Heart left ventricle (tissue), 13 donors: ENCODE measurements at regions not wholly inside any gene's neighbourhood (a gene's known extent, or its start where the extent isn't known, plus 50 kb on each side); places are given as distances from the start of the nearest gene placed in this dataset.

ENCODE experiments used
- CTCF ChIP-seq, 12 donors: fragments of 200-600 bp; sonication (generic) in 4 of 12; IDR thresholded peaks; one replicate each; pipeline versions ENCODE4 v1.5.0 to v1.8.0; 2018 to 2022; ENCODE audit warnings: antibody characterized with exemption in 12 of 12, mild to moderate bottlenecking in 5 of 12
- POLR2A ChIP-seq, 2 donors: fragments of 450-650 bp; IDR thresholded peaks; one replicate each; pipeline ENCODE4 v1.6.1; 2017; ENCODE audit warnings: antibody characterized with exemption in 2 of 2, mild to moderate bottlenecking in 2 of 2, moderate library complexity in 2 of 2
- donor health status: ischemic (EF 13 %, LVEDD 7.1; RV severe dilation, severe dysfunction).
- donor health status: DM: no; HTN: yes; CAD: no.
- donor health status: DM: no; HTN: no; CAD: no.
- donor health status: ischemic (EF 25% LVEDD 6.9; RV normal size, moderate dysfunction).
- donor health status: ischemic (EF 25% LVEDD 5.7; RV mildly dilated, moderate dysfunction).
- donor health status: ischemic (EF 35%, LVEDD 5.7; RV mildly dilated, moderate dysfunction).
- donor health status: nonischemic (EF 11% LVEDD 7.7; RV severe dilation, severe dysfunction).
- donor health status: DM: yes; HTN: yes; CAD: no.
- donor health status: PGD.
- donor health status: ischemic (EF 29% LVEDD 5.4; RV normal size, mild dysfunction).
- donor health status: nonischemic (EF 23%, LVEDD 6.1; RV moderate dilation, normal function).

- TF ChIP-seq CTCF (IDR thresholded peaks at IDR 0.05), result no peak
- no peak for TF ChIP-seq POLR2A (IDR thresholded peaks at IDR 0.05)
Measured at GRCh38 chr4:43163101-43163792, 270.7 kb downstream of the GRXCR1 start.
